Hepatocyte (in vitro differentiated cells): ENCODE measurements at regions not wholly inside any gene's neighbourhood (a gene's known extent, or its start where the extent isn't known, plus 50 kb on each side); places are given as distances from the start of the nearest gene placed in this dataset.

Source experiments
- DNase-seq: peaks from one replicate; pipeline ENCODE4 v3.0.0-alpha.2; 2016; ENCODE audit warnings: low spot score
- H2AFZ ChIP-seq: fragments of 200-600 bp; sonication (generic); 2 replicates; pipeline ENCODE4 v1.6.0; 2016; ENCODE audit warnings: antibody characterized with exemption, mild to moderate bottlenecking
- H3K27ac ChIP-seq: fragments of 200-600 bp; sonication (generic); 2 replicates; pipeline ENCODE4 v1.5.1; 2016; ENCODE audit warnings: mild to moderate bottlenecking
- H3K27me3 ChIP-seq: fragments of 200-600 bp; sonication (generic); 2 replicates; pipeline ENCODE4 v1.6.1; 2016
- H3K36me3 ChIP-seq: fragments of 200-600 bp; sonication (generic); replicated peaks from 2 replicates; pipeline ENCODE4 v1.5.1; 2016; ENCODE audit warnings: low read depth; ENCODE audit not compliant: insufficient read depth
- H3K4me1 ChIP-seq: fragments of 200-600 bp; sonication (generic); 2 replicates; pipeline ENCODE4 v1.5.1; 2016; ENCODE audit warnings: mild to moderate bottlenecking, moderate library complexity; ENCODE audit not compliant: insufficient read depth
- H3K4me2 ChIP-seq: fragments of 200-600 bp; sonication (generic); 2 replicates; pipeline ENCODE4 v1.6.0; 2016
- H3K4me3 ChIP-seq: fragments of 200-600 bp; sonication (generic); 2 replicates; pipeline ENCODE4 v1.5.1; 2016; ENCODE audit warnings: mild to moderate bottlenecking
- H3K79me2 ChIP-seq: fragments of 200-600 bp; sonication (generic); 2 replicates; pipeline ENCODE4 v1.6.0; 2017; ENCODE audit warnings: mild to moderate bottlenecking
- H3K9me2 ChIP-seq: fragments of 200-600 bp; sonication (generic); replicated peaks from 2 replicates; pipeline ENCODE4 v1.6.0; 2017; ENCODE audit warnings: mild to moderate bottlenecking; ENCODE audit not compliant: insufficient read depth
- H3K9me3 ChIP-seq: fragments of 200-600 bp; sonication (generic); 2 replicates; pipeline ENCODE4 v1.5.1; 2016; ENCODE audit warnings: low read depth, mild to moderate bottlenecking
- H4K20me1 ChIP-seq: fragments of 200-600 bp; sonication (generic); 2 replicates; pipeline ENCODE4 v1.6.0; 2016; ENCODE audit warnings: mild to moderate bottlenecking; ENCODE audit not compliant: insufficient read depth, poor library complexity, severe bottlenecking
- CTCF ChIP-seq: fragments of 200-600 bp; sonication (generic); IDR thresholded peaks from 2 replicates; pipeline ENCODE4 v1.5.1; 2016; ENCODE audit warnings: antibody characterized with exemption, mild to moderate bottlenecking; ENCODE audit not compliant: poor library complexity
- EZH2 ChIP-seq: fragments of 200-600 bp; sonication (generic); IDR thresholded peaks from 2 replicates; pipeline ENCODE4 v1.6.1; 2016; ENCODE audit warnings: antibody characterized with exemption, mild to moderate bottlenecking, borderline replicate concordance
- EZH2phosphoT487 ChIP-seq: fragments of 200-600 bp; sonication (generic); IDR thresholded peaks from one replicate; pipeline ENCODE4 v1.6.1; 2018; ENCODE audit warnings: antibody characterized with exemption, mild to moderate bottlenecking, low read depth, moderate library complexity; ENCODE audit not compliant: unreplicated experiment, severe bottlenecking
- WGBS: methylation state at CpG from one replicate; pipeline ENCODE4 v1.1.6; 2016; ENCODE audit warnings: low lambda C conversion rate; ENCODE audit errors: missing lambda C conversion rate; 5-methylcytosine and 5-hydroxymethylcytosine counted together

- WGBS: 90% methylated on average over 3 of the region's 3 CpGs
These were observed 80.0 kb downstream of the GALR1 start for GRCh38 chr18:77329651-77330050.

GRCh38 chr18:77334876-77335275, 85.2 kb downstream of the GALR1 start:
- DNase-seq: no peak
- no peak overlapping the region for H3K4me2 ChIP-seq
- H3K79me2 ChIP-seq: no peaks in the 10 kb centered on the region
- no peak for TF ChIP-seq EZH2
- TF ChIP-seq EZH2phosphoT487: no peak
- no peak for TF ChIP-seq CTCF
- H3K36me3 ChIP-seq: no peaks in the 10 kb centered on the region
- H4K20me1 ChIP-seq: no peaks in the 10 kb centered on the region
- no peaks in the 10 kb centered on the region for H3K4me1 ChIP-seq
- H3K4me3 ChIP-seq: no peak overlapping the region
- no peaks in the 10 kb centered on the region for H3K27me3 ChIP-seq
- H3K27ac ChIP-seq: no peak overlapping the region
- no peaks in the 10 kb centered on the region for H3K9me3 ChIP-seq
- H3K9me2 ChIP-seq: no peaks in the 10 kb centered on the region
- 83% methylated on average over 7 of the region's 7 CpGs for WGBS
- H2AFZ ChIP-seq: no peak overlapping the region

More at GRCh38 chr18:77329651-77330050, 80.0 kb downstream of the GALR1 start:
- H4K20me1 ChIP-seq: no peaks in the 10 kb centered on the region
- H3K79me2 ChIP-seq: no peaks in the 10 kb centered on the region
- no peaks in the 10 kb centered on the region for H3K4me1 ChIP-seq
- DNase-seq: no peak
- H3K4me2 ChIP-seq: no peak overlapping the region
- H3K27ac ChIP-seq: no peak overlapping the region
- H3K9me2 ChIP-seq: no peaks in the 10 kb centered on the region
- H2AFZ ChIP-seq: no peak overlapping the region
- H3K27me3 ChIP-seq: no peaks in the 10 kb centered on the region
- TF ChIP-seq CTCF (no peak), EZH2phosphoT487 (no peak), EZH2 (no peak)
- no peak overlapping the region for H3K4me3 ChIP-seq
- no peaks in the 10 kb centered on the region for H3K36me3 ChIP-seq
- no peaks in the 10 kb centered on the region for H3K9me3 ChIP-seq

- Histone ChIP-seq H3K27ac (no peak overlapping the region), H3K9me2 (no peaks in the 10 kb centered on the region), H4K20me1 (no peaks in the 10 kb centered on the region), H3K4me3 (no peak overlapping the region), H2AFZ (no peak overlapping the region), H3K79me2 (no peaks in the 10 kb centered on the region), H3K4me2 (no peak overlapping the region), H3K36me3 (no peaks in the 10 kb centered on the region), H3K9me3 (no peaks in the 10 kb centered on the region), H3K4me1 (no peaks in the 10 kb centered on the region), H3K27me3 (no peaks in the 10 kb centered on the region)
- DNase-seq: no peak
- TF ChIP-seq EZH2phosphoT487: no peak
- TF ChIP-seq CTCF: no peak
- no peak for TF ChIP-seq EZH2
- WGBS: 75% methylated on average over 7 of the region's 7 CpGs
These were observed 88.0 kb downstream of the GALR1 start for GRCh38 chr18:77337604-77338003.

- no peaks in the 10 kb centered on the region for H3K4me1 ChIP-seq
- H3K9me3 ChIP-seq: no peaks in the 10 kb centered on the region
- no peaks in the 10 kb centered on the region for H3K79me2 ChIP-seq
- H2AFZ ChIP-seq: no peak overlapping the region
- 78% methylated on average over 6 of the region's 6 CpGs for WGBS
- TF ChIP-seq EZH2 (no peak), EZH2phosphoT487 (no peak), CTCF (no peak)
- no peak overlapping the region for H3K4me2 ChIP-seq
- no peaks in the 10 kb centered on the region for H3K36me3 ChIP-seq
- H4K20me1 ChIP-seq: no peaks in the 10 kb centered on the region
- no peak overlapping the region for H3K4me3 ChIP-seq
- H3K27ac ChIP-seq: no peak overlapping the region
- no peaks in the 10 kb centered on the region for H3K9me2 ChIP-seq
- no peak for DNase-seq
- no peaks in the 10 kb centered on the region for H3K27me3 ChIP-seq
These were observed 89.4 kb downstream of the GALR1 start for GRCh38 chr18:77339093-77339492.
